ENCODE measurements at regions not wholly inside any gene's neighbourhood (a gene's known extent, or its start where the extent isn't known, plus 50 kb on each side); places are given as distances from the start of the nearest gene placed in this dataset.
"Not testable (repeated sequence)": the region's sequence is repeated elsewhere in the genome, so short reads cannot be mapped to it uniquely, and the experiment has no call there.

- FAIRE-seq (no peak), DNase-seq (ENCODE audit: low spot score) (no peak)
These were observed 792.5 kb downstream of the KCNJ18 start for GRCh38 chr17:22484826-22485225.

DNA sequence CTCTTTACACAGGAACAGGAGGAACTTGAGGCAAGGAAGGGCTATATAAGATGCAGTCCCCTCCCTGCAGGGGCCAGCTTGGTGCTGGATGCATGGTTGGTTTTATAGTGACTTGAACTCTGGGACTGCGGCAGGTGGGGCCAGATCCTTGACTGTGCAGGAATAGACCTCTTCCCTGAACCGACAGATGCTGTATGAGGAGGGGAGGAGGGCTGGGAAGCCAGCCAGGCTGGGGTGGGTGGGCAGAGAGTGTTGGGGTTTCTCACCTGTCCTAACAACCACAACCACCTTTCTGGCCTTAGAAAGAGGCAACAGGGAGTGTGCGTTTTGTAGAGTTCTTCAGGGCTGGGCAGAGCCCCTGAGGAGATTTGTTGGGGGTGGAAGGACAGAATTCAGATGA is 798.1 kb downstream of the KCNJ18 start:
- FAIRE-seq (no peak), DNase-seq (ENCODE audit: low spot score) (no peak)

GRCh38 chr17:22492331-22492730 is 800.0 kb downstream of the KCNJ18 start:
- DNase-seq (ENCODE audit: low spot score) (no peak), FAIRE-seq (no peak)

DNA sequence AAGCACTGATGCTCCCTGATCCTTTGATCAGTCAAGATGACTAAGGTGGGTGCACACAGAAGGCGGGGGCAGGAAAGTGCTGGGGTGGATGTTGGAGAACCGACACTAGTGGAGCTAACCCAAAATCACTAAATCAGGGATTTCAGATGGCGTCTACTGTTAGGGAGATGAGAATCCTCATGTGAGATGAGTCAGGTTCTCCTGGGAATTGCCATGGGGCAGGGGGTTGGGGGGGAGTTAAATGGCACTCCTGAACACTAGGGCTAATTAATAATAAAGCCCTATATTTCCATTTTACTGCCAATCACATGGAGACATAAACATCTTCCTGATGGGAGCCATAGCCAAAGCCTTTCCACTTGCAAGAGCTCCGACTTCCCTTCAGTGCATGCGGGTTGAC is 804.1 kb downstream of the KCNJ18 start:
- FAIRE-seq (no peak), DNase-seq (ENCODE audit: low spot score) (no peak)

DNA sequence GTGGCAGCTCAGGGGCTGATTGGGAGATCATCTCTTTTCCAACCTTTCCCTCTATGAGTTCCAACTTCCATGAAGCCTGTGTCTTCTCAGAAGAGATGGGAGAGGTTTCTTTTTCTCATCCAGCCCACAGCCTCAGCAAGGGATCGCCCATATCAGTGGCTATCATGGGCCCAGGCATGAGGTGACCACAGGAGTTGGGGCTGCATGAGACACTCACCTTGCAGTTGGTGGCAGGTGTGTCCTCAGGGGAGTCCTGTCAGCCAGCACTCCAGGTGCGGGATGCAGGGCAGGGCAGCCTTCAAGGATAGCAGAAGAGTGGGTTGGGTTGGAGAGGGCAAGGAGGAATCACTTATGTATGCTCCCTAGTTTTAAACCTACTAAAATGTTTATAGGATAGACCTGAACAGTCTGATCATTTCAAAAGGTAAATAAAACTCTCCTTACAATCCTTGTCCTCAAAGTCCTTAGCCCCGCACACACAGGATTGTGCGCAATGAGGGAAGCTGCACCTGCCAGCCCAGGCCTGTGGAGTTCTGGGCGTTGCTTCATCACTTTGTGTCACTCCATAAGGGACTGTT is 811.1 kb downstream of the KCNJ18 start:
- DNase-seq (ENCODE audit: low spot score) (no peak), FAIRE-seq (no peak)

GRCh38 chr17:22505660-22506059 is 813.3 kb downstream of the KCNJ18 start:
- FAIRE-seq (no peak), DNase-seq (ENCODE audit: low spot score) (no peak)

DNA sequence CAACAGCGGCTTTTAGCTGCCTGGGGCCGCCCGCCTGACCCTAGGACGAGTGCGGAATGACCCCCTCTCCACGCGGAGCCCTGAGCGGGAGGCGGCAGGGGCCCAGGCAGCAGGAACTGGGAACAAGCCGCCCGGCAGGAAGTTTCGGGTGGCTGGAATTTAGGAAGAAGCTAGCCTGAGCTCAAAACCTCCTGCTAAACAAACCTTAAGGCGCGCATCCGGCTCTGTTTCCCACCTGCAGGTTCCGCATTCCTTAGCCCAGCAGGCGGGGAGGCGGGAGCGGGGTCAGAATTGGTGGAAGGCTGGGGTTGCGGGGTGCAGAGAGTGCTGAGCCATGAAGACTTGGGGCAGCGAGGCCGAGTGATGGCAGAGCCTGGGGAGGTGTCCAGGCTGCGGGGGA is 813.9 kb downstream of the KCNJ18 start:
- no peak for FAIRE-seq
- no peak for DNase-seq (ENCODE audit: low spot score)

DNA sequence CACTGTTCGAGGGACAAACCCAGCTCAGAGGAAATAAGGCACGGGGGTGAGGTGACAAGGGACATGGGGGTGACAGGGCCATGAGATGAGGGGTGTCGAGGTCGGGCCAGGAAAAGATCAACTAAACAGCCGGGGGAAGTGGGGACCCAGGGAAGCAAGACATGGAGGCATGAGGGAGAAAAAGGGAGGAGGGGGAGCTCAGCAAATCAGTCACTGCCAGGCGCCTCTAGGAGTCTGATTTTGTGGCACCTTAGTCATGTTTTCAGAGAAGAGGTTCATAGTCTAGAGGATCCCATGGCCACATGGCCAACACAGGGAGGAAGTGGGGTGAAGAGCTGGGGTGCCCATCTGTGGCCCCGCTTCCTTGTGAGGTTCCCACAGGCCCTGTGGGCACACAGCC is 814.5 kb downstream of the KCNJ18 start:
- DNase-seq (ENCODE audit: low spot score) (no peak), FAIRE-seq (no peak)

- no peak for DNase-seq (ENCODE audit: low spot score)
- FAIRE-seq, result no peak
These were observed 815.5 kb downstream of the KCNJ18 start for GRCh38 chr17:22507823-22508222.

GRCh38 chr17:22510504-22510903 is 818.2 kb downstream of the KCNJ18 start:
- no peak for DNase-seq (ENCODE audit: low spot score)
- no peak for FAIRE-seq

DNA sequence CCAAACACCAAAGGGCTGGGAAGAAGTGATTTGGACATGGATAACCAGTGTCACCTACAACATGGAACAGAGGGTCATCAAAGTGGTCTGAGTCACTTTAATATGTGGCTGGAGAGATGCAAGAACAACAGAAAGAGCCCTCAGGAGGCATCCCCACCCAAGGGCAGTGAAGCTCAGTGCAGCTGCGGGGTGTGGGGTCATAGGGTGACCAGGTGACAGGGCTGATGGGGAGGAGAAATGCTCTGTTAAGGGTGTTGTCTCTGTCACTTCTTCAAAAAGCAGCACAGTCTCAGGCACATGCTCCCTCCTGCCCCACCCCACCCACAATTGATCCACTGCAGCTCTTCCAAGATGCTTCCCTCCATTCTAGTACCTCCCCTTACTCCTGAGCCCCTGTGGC is 819.1 kb downstream of the KCNJ18 start:
- DNase-seq (ENCODE audit: low spot score) (no peak), FAIRE-seq (no peak)

GRCh38 chr17:22512057-22512456 is 819.7 kb downstream of the KCNJ18 start:
- no peak for FAIRE-seq
- DNase-seq (ENCODE audit: low spot score), result no peak

GRCh38 chr17:22512506-22512905 is 820.2 kb downstream of the KCNJ18 start:
- FAIRE-seq (no peak), DNase-seq (ENCODE audit: low spot score) (no peak)

DNA sequence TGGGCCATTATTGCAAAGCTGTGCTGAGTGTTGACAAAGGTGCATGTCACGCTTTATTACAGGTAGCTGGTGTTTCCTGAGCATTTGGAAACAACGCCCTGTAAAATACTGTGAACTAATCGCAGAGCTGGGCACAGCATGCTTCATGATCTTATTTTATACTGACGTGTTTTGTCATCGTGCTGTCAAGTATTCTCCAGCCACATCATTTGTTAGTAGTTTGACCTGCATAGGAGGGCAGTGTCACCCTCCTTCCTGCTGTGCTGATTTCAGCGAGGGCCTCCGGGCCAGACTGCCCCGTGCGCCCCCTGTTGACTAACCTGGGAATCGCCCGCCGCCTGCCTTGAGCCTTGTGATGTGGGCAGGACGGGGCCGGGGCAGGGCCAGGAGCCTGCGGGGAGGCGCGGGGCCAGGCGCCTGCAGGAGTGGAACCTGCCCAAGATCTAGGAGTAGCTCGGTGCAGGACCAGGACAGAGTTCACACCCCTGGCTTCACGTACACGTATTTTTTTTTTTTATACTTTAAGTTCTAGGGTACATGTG is 820.7 kb downstream of the KCNJ18 start:
- no peak for FAIRE-seq
- DNase-seq (ENCODE audit: low spot score), result no peak

- FAIRE-seq (no peak), DNase-seq (ENCODE audit: low spot score) (no peak)
These were observed 822.0 kb downstream of the KCNJ18 start for GRCh38 chr17:22514315-22514714.

GRCh38 chr17:22514767-22515320 is 822.5 kb downstream of the KCNJ18 start:
- FAIRE-seq (no peak), DNase-seq (ENCODE audit: low spot score) (no peak)

DNA sequence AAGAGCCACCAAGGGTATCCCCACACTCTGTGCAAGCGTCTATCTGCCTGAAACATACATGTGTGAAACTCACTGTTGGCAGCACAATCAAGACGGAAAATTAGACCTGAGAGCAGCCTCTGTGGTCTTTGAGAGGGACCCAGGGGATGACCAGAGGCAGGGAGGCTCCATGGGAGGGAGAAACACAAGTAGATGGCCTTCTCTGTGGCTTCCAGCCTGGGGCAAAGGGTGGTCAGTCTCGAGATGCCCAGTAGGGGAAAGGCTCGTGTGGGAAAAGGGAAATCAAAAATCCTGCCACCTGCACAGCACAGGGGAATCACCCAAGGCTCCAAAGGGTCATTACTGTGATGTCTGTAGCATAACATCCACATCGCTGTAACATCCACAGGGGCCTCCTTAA is 823.3 kb downstream of the KCNJ18 start:
- FAIRE-seq (no peak), DNase-seq (ENCODE audit: low spot score) (no peak)

- FAIRE-seq (no peak), DNase-seq (ENCODE audit: low spot score) (no peak)
These were observed 824.7 kb downstream of the KCNJ18 start for GRCh38 chr17:22516861-22517636.

- DNase-seq (ENCODE audit: low spot score) (no peak), FAIRE-seq (no peak)
These were observed 825.4 kb downstream of the KCNJ18 start for GRCh38 chr17:22517716-22518115.

- DNase-seq (ENCODE audit: low spot score) (no peak), FAIRE-seq (no peak)
These were observed 825.9 kb downstream of the KCNJ18 start for GRCh38 chr17:22518185-22518584.

GRCh38 chr17:22548873-22549272 is 856.5 kb downstream of the KCNJ18 start:
- DNase-seq (ENCODE audit: low spot score); FAIRE-seq: not testable (repeated sequence)

- not testable (repeated sequence) for FAIRE-seq; DNase-seq (ENCODE audit: low spot score)
These were observed 859.5 kb downstream of the KCNJ18 start for GRCh38 chr17:22551695-22552415.

All from RCC 7860 (cell line).